HCT116 (cell line): ENCODE measurements at regions not wholly inside any gene's neighbourhood (a gene's known extent, or its start where the extent isn't known, plus 50 kb on each side); places are given as distances from the start of the nearest gene placed in this dataset.

ENCODE experiments used
- ATAC-seq: fragments of 200-7000 bp; cut with Tn5 transposase; 2 replicates; pipeline ENCODE4 v1.9.1; 2020; ENCODE audit warnings: mild to moderate bottlenecking, moderate library complexity
- BruUV-seq: library from RNA; stranded (reverse); fragments of 400-500 nt; replicated peaks from 2 replicates; lab custom pipeline; 2021; lab: Mats Ljungman, UMichigan
- CTCF ChIA-PET: fragments of 300-600 bp; sonication (Branson Sonifier 250); formaldehyde crosslinking; loops from one replicate; lab custom pipeline; 2021; ENCODE audit warnings: antibody characterized with exemption; lab: Charles Lee
- POLR2A ChIA-PET: fragments of 300-600, 350-600 bp; sonication (Branson Sonifier 250); formaldehyde crosslinking; loops from one replicate; lab custom pipeline; 2021; ENCODE audit warnings: antibody characterized with exemption; lab: Charles Lee
- RAD21 ChIA-PET, 2 experiments: fragments of 300-600 bp; sonication (Branson Sonifier 250); formaldehyde crosslinking; loops; one replicate each; lab custom pipeline; 2023; ENCODE audit warnings: low total read pairs in 2 of 2; ENCODE audit not compliant: uncharacterized antibody in 2 of 2, unreplicated experiment in 2 of 2, low non-redundant PET in 1 of 2; lab: Charles Lee
- DNase-seq: peaks from one replicate; pipeline ENCODE4 v3.0.0-alpha.2; 2010; ENCODE audit warnings: low read depth, low spot score
- H2AFZ ChIP-seq: fragments of 200-600 bp; shearing (Covaris generic), sonication (generic); 2 replicates; pipeline ENCODE4 v1.6.1; 2017; ENCODE audit warnings: low read depth, mixed run types, mixed read lengths, antibody characterized with exemption, low read length; ENCODE audit not compliant: poor library complexity, severe bottlenecking
- H3K27ac ChIP-seq: 2 replicates; pipeline ENCODE4 v1.5.1; 2012; ENCODE audit warnings: low read depth, low read length
- H3K27me3 ChIP-seq: fragments of 200-600 bp; sonication (generic); 2 replicates; pipeline ENCODE4 v1.6.1; 2016; ENCODE audit warnings: mixed run types, low read length, mixed read lengths; ENCODE audit not compliant: insufficient read depth
- H3K36me3 ChIP-seq, 2 experiments: fragments of 200-500 bp in 1 of 2; fragments of 200-600 bp in 1 of 2; sonication (Bioruptor generic) in 1 of 2; sonication (generic) in 1 of 2; 2 replicates each; pipeline versions ENCODE4 v1.5.1 to v1.6.1; 2014 to 2016; ENCODE audit warnings: low read length in 2 of 2, inconsistent platforms in 1 of 2, mixed read lengths in 1 of 2, mixed run types in 1 of 2; ENCODE audit not compliant: insufficient read depth in 2 of 2, control insufficient read depth in 1 of 2
- H3K4me1 ChIP-seq, 2 experiments: fragments of 200-600 bp in 1 of 2; sonication (generic) in 1 of 2; 2 replicates each; pipeline versions ENCODE4 v1.5.1 to v1.6.1; 2012 to 2017; ENCODE audit warnings: low read length in 2 of 2, inconsistent platforms in 1 of 2, mild to moderate bottlenecking in 1 of 2, mixed read lengths in 1 of 2, mixed run types in 1 of 2, moderate library complexity in 1 of 2; ENCODE audit not compliant: insufficient read depth in 2 of 2, control insufficient read depth in 1 of 2
- H3K4me2 ChIP-seq: fragments of 200-600 bp; sonication (generic); 2 replicates; pipeline ENCODE4 v1.6.1; 2017; ENCODE audit warnings: mixed run types, low read length, mixed read lengths
- H3K4me3 ChIP-seq, 2 experiments: fragments of 200-600 bp in 1 of 2; sonication (generic) in 1 of 2; replicated peaks in 1 of 2; 2 replicates each; pipeline ENCODE4 v1.5.1; 2011 to 2016; ENCODE audit warnings: low read length in 2 of 2, control low read depth in 1 of 2, low read depth in 1 of 2, mild to moderate bottlenecking in 1 of 2, mixed read lengths in 1 of 2, mixed run types in 1 of 2
- H3K79me2 ChIP-seq: fragments of 200-600 bp; sonication (generic); 2 replicates; pipeline ENCODE4 v1.6.1; 2017; ENCODE audit warnings: mild to moderate bottlenecking, mixed run types, low read length, moderate library complexity, mixed read lengths; ENCODE audit not compliant: insufficient read depth
- H3K9ac ChIP-seq: fragments of 200-600 bp; sonication (generic); 2 replicates; pipeline ENCODE4 v1.6.1; 2016; ENCODE audit warnings: low read length, mixed read lengths
- H3K9me2 ChIP-seq: fragments of 200-600 bp; sonication (generic), shearing (Covaris generic); 2 replicates; pipeline ENCODE4 v1.6.1; 2017; ENCODE audit warnings: mixed run types, mild to moderate bottlenecking, moderate library complexity; ENCODE audit not compliant: insufficient read depth
- H3K9me3 ChIP-seq, 2 experiments: fragments of 200-500 bp in 1 of 2; fragments of 200-600 bp in 1 of 2; sonication (Bioruptor generic) in 1 of 2; sonication (generic) in 1 of 2; 2 replicates each; pipeline ENCODE4 v1.6.1; 2014 to 2017; ENCODE audit warnings: low read length in 2 of 2, mixed read lengths in 2 of 2, inconsistent platforms in 1 of 2, low read depth in 1 of 2, mild to moderate bottlenecking in 1 of 2, mixed run types in 1 of 2, moderate library complexity in 1 of 2; ENCODE audit not compliant: control insufficient read depth in 1 of 2, insufficient read depth in 1 of 2
- H4K20me1 ChIP-seq: fragments of 200-600 bp; sonication (generic), shearing (Covaris generic); 2 replicates; pipeline ENCODE4 v1.6.1; 2017; ENCODE audit warnings: mixed run types, mild to moderate bottlenecking, moderate library complexity; ENCODE audit not compliant: insufficient read depth
- CBX3 ChIP-seq: IDR thresholded peaks from 2 replicates; pipeline ENCODE4 v1.6.1; 2012; ENCODE audit warnings: low read depth
- CEBPB ChIP-seq: IDR thresholded peaks from 2 replicates; pipeline ENCODE4 v1.6.1; 2012; ENCODE audit warnings: low read depth
- ELF1 ChIP-seq: IDR thresholded peaks from 2 replicates; pipeline ENCODE4 v1.6.1; 2012; ENCODE audit warnings: low read depth, borderline replicate concordance
- EZH2phosphoT487 ChIP-seq: fragments of 200-600 bp; IDR thresholded peaks from 2 replicates; pipeline ENCODE4 v1.6.1; 2018; ENCODE audit warnings: antibody characterized with exemption, borderline replicate concordance
- MAX ChIP-seq: IDR thresholded peaks from 2 replicates; pipeline ENCODE4 v1.6.1; 2012
- POLR2A ChIP-seq: IDR thresholded peaks from 2 replicates; pipeline ENCODE4 v1.7.0; 2011; ENCODE audit warnings: borderline replicate concordance; ENCODE audit not compliant: insufficient read depth, insufficient read length; ENCODE audit errors: extremely low read depth
- POLR2AphosphoS5 ChIP-seq: IDR thresholded peaks from 2 replicates; pipeline ENCODE4 v1.6.1; 2011; ENCODE audit warnings: mild to moderate bottlenecking, low read depth, low read length, moderate library complexity
- RAD21 ChIP-seq: IDR thresholded peaks from 2 replicates; pipeline ENCODE4 v1.6.1; 2012; ENCODE audit warnings: low read depth, mild to moderate bottlenecking
- SIN3A ChIP-seq: IDR thresholded peaks from 2 replicates; pipeline ENCODE4 v1.6.1; 2012; ENCODE audit warnings: low read depth
- SP1 ChIP-seq: IDR thresholded peaks from 2 replicates; pipeline ENCODE4 v1.6.1; 2012; ENCODE audit warnings: low read depth
- TCF7L2 ChIP-seq: IDR thresholded peaks from 2 replicates; pipeline ENCODE4 v1.7.0; 2011; ENCODE audit warnings: borderline replicate concordance, inconsistent platforms; ENCODE audit not compliant: insufficient read depth, insufficient read length; ENCODE audit errors: extremely low read depth
- ZBTB33 ChIP-seq: IDR thresholded peaks from 2 replicates; pipeline ENCODE4 v1.6.1; 2011; ENCODE audit warnings: mild to moderate bottlenecking, low read length, moderate library complexity; ENCODE audit not compliant: insufficient replicate concordance; ENCODE audit errors: extremely low read depth
- ZNF274 ChIP-seq: fragments of 200-500 bp; sonication (Bioruptor generic); IDR thresholded peaks from 2 replicates; pipeline ENCODE4 v1.6.1; 2014; ENCODE audit warnings: mild to moderate bottlenecking, low read depth, low read length, inconsistent platforms
- intact Hi-C: fragments of 100-400 bp; cut with micrococcal nuclease; formaldehyde crosslinking; loops from 2 replicates; pipeline ENCODE4 v1.10.0; 2022

GRCh38 chr2:113812204-113812603, 55.8 kb upstream of the SLC35F5 start (continued):
- TF ChIP-seq MAX (no peak), RAD21 (no peak), ELF1 (no peak), ZNF274 (no peak)

GRCh38 chr2:113809076-113809736, 52.8 kb upstream of the SLC35F5 start:
- no peak overlapping the region for H3K4me2 ChIP-seq
- no peak overlapping the region for H3K27ac ChIP-seq
- ChIA-PET CTCF (no interaction called here), RAD21 (no interaction called here), POLR2A (no interaction called here)
- H4K20me1 ChIP-seq: no peaks in the 10 kb centered on the region
- no peak overlapping the region for H3K4me3 ChIP-seq
- H3K4me1 ChIP-seq: no peaks in the 10 kb centered on the region
- H3K79me2 ChIP-seq: no peaks in the 10 kb centered on the region
- H3K36me3 ChIP-seq: no peaks in the 10 kb centered on the region
- BruUV-seq: no TSS peak
- DNase-seq: no peak
- no peaks in the 10 kb centered on the region for H3K9me3 ChIP-seq
- no peak overlapping the region for H3K9ac ChIP-seq
- no peaks in the 10 kb centered on the region for H3K27me3 ChIP-seq
- ATAC-seq: no peak
- no peaks in the 10 kb centered on the region for H3K9me2 ChIP-seq
- intact Hi-C loops: no loop called here
- no peak overlapping the region for H2AFZ ChIP-seq
- no peak for TF ChIP-seq ZNF274
- no peak for TF ChIP-seq ELF1
- TF ChIP-seq SIN3A: no peak
- TF ChIP-seq POLR2AphosphoS5: no peak

GRCh38 chr2:113807721-113808120, 51.3 kb upstream of the SLC35F5 start:
- Histone ChIP-seq H3K79me2 (no peaks in the 10 kb centered on the region), H3K27ac (no peak overlapping the region), H3K9me3 (no peaks in the 10 kb centered on the region), H2AFZ (no peak overlapping the region), H3K4me3 (no peak overlapping the region), H3K4me1 (no peaks in the 10 kb centered on the region), H3K27me3 (no peaks in the 10 kb centered on the region), H3K9ac (no peak overlapping the region), H3K9me2 (no peaks in the 10 kb centered on the region), H3K4me2 (no peak overlapping the region), H4K20me1 (no peaks in the 10 kb centered on the region), H3K36me3 (no peaks in the 10 kb centered on the region)
- intact Hi-C loops: no loop called here
- TF ChIP-seq CEBPB (no peak), SP1 (no peak), POLR2A (no peak), SIN3A (no peak), EZH2phosphoT487 (no peak), TCF7L2 (no peak), ZBTB33 (no peak), CBX3 (no peak), ZNF274 (no peak), MAX (no peak)
- no peak for DNase-seq
- no TSS peak for BruUV-seq
- POLR2A ChIA-PET: no interaction called here
- no peak for ATAC-seq
- RAD21 ChIA-PET: no interaction called here
- CTCF ChIA-PET: no interaction called here
